Stromal cell of bone marrow (primary cell): ENCODE measurements at regions not wholly inside any gene's neighbourhood (a gene's known extent, or its start where the extent isn't known, plus 50 kb on each side); places are given as distances from the start of the nearest gene placed in this dataset.

Source experiments
- DNase-seq: peaks from one replicate; pipeline ENCODE4 v3.0.0-alpha.2; 2012; ENCODE audit warnings: low read depth

DNA sequence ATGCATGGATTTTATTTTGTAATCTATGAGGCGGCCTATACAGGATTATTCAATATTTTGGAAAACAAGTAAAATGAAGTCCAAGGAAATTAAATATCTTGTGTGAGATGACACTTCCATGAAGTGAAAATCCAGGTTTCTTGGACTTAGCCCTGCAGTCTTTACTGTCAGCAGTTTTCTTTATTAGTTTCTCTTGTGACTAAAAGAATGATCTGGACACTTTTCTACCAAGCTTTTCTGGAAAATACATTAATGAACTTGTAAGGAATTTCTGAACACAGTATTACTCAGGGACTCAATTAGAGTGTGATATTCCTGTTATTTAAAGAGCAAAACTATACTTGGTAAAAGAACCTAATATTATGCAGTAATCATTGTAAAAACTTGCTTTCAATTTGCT lies 610.4 kb upstream of the SLC8A1 start:
- no peak for DNase-seq

DNA sequence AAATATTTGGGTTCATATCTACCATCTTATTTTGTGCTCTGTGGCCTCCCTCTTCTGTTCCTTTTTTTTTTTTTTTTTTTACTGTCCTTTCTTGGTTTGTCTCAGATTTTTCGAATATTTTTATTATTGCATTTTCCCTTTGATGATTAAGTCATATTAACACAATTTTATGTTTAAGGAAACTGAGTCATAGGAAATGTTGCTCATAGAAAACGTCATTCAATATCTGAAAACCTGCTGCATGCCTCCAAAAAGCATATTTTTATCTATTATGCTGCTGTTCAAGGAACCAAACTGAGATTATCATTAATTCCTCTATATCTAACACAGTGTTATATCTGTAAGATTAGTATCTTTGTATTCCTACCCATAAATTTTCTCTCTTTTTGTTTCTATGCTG lies 614.3 kb upstream of the SLC8A1 start:
- no peak for DNase-seq

DNA sequence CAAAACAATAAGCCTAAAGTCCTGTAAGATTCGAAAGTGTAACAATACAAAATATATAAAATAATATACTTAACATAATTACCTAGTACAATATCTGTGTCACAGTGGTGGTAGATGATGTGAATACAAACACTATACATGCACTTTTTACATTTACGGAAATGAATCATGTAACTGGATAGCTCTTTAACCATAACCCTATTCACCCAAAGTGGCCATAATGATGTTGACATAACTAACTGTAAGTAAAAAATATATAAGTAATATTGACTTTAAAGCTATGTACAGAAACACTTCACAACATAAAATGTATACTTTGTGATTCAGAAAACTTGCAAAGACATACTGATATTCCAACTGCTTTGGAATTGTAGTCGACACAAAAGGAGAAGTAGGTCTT lies 616.9 kb upstream of the SLC8A1 start:
- DNase-seq = no peak

DNA sequence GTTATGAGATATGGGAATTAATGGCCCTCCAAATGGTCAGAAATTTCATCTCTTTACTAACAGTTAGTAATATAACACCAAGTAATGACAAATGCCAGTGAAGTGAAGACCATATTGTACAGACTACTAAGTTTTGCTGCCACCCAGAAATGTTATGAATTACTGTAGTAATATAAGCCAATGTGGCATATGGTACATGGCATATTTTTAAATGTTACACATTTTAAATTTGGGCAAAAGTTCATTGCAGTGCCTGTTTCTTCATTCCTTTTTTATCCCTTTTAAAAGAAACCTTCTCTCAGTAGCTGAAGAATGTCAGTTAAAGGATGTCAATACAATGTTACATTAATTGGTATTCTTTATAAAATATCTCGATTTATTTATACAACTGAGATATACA lies 626.5 kb upstream of the SLC8A1 start:
- no peak for DNase-seq

DNA sequence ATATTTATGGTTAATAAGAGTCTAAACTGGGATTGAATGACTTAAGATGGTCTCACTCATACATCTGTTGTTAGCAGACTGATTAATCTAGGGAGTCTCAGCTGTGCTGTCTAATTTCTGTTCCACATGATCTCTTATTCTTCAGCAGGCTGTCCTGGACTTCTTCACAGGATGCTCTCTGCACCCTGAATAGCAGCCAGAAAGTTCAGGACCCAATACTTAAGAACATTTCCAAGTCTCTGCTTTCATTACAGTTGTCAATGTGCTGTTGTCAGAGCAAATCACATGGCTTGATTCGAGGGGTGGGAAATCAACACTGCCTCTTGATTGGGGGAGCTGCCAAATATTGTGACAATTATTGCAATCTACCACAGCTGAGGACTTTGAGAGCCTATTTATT lies 627.1 kb upstream of the SLC8A1 start:
- no peak for DNase-seq

DNA sequence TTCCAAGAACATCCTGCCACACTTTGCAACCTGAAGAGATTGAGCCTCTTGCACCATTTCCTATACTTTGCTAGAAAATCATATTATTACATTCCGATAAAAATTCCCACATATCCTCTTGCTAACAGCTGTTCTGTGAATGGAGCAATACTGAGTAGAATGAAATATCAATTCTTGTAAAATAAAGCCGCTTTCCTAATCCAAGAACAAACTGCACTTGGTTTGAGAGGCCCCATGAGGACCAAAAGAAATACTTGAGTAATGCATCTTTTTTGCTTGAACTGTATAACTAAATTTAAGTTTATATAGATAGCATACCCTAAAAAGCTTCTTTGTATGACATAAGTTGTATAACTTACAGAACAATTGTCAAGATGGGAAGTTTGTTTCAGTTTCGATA lies 632.4 kb upstream of the SLC8A1 start:
- DNase-seq = no peak

DNA sequence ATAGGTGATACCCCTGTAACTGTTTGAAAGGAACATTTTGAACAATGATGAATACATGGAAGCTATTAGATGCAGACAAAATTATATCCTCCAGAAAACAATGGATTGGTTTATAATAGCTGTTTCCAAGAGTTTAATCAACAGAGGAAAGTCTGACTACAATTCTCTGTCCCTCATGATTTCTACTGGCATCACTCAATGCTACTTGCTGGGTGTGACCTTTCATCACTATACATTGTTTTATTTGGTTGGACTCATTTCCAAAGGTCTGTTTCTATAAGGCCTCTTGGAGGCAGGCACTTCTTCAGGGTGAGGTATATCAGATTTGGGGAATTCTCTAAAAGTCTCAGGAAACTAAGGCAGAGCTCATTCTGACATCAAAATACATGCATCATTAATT lies 636.1 kb upstream of the SLC8A1 start:
- no peak for DNase-seq

DNA sequence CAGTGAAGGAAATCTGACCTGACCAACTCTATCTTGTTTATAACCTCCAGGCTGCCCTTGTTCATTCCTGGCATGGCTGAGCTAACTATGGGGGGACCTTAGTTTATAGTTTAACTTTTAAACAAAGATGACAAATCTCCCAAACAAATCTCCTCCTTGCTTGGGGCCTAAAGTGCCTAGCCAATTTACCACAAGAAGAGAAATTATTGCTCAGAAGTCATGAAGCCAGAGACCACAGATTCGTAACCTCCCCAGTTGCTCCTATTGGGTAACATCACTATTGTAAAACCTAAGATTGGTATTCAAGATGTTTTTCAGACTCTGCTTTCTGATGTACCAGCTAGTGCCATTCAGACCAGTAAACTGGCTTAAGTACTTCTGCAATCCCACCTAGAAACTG lies 649.4 kb upstream of the SLC8A1 start:
- DNase-seq = no peak

DNA sequence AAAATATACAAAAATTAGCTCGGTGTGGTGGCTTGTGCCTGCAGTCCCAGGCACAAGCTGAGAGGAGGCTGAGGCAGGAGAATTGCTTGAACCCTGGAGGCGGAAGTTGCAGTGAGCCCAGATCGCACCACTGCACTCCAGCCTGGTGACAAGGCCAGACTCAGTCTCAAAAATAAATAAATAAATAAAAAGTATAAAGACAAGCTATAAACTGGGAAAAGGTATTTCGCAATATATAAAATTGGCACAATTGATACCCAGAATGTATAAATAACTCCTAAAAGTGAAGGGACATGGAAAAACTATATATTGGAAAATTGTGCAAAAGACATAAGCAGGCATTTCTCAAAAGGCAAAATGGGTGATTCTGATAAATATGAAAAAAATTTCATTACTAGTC lies 657.9 kb upstream of the SLC8A1 start:
- DNase-seq = no peak

DNA sequence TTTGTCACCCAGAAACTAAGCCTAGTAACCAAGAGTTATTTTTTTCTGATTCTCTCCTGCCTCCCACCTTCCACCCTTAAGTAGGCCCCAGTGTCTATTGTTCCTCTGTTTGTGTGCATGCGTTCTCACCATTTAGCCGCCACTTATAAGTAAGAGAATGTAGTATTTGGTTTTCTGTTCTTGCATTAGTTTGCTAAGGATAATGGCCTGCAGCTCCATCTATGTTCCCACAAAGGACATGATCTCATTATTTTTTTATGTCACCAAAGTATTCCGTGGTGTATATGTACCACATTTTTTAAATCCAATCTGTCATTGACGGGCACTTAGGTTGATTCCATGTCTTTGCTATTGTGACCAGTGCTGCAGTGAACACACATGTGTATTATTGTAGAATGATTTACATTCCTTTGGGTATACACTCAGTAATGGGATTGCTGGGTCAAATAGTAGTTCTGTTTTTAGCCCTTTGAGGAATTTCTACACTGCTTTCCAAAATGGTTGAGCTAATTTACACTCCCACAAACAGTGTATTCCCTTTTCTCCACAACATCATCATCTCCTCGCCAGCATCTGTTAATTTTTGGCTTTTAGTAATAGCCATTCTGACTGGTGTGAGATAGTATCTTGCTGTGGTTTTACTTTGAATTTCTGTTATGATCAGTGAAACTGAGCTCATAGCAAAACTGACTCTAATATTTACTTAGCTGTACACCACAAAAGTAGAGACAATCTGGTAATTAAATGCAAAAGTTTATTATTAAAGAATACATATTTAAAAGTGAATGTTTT lies 660.1 kb upstream of the SLC8A1 start:
- no peak for DNase-seq

DNA sequence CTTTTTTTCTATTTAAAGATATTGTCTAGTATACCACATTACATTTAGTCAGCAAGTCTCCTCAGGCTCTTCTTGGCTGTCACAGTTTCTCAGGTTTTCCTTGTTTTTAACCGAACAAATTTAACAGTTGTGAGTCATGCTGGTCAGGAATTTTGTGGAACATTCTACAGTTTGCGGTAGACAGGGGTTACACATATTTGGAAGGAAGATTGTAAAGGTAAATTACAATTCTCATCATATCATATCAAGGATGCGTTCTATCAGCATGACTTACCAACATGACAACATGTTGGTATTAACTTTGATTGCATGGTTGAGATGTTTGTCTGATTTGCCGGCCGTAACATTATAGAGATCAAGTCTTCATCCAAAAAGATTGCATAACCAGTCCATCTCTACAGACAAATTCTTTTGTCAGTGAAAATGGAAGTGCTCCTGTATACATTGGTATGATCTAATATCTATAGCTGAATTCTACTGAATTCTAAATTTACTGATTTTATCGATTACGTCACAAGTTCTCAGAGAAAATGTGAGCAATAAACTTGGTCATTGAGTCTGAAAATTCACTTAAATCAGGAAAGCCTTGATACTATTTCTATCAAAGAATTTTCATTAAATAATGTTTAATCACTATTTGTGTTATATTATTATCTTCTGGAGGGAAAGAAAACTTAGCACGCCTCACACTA lies 664.4 kb upstream of the SLC8A1 start:
- DNase-seq = no peak

DNA sequence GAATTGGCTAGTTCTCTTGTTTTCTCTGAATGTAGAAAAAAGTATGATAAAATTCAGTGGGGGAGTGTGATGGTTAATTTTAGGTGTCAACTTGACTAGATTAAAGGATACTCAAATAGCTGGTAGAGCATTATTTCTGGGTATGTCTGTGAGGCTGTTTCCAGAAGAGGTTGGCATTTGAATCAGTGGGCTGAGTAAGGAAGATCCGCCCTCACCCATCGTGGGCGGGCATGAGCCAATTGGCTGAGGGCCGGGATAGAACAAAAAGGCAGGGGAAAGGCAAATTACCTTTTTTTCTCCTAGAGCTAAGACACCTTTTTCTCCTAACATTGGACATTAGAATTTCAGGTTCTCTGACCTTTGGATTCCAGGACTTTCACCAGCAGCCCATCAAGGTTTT lies 667.6 kb upstream of the SLC8A1 start:
- DNase-seq = no peak

DNA sequence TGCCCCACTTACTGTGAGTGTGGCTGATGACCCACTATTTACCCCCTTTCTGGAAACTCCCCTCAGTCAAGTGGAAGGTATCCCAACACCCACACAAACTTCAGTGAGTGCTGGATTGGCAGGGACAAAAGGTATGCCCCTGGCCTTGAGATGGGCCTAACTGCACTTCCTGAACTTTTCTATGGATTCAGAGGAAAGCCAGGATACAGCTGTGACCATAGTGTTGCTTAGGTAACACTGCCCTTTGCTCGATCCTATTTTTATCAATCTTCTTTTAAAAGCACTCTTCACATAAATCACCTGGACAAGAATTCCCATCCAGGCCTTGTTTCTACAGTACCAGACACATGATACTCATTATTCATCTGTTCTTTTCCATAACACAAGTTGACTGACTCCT lies 671.5 kb upstream of the SLC8A1 start:
- no peak for DNase-seq

DNA sequence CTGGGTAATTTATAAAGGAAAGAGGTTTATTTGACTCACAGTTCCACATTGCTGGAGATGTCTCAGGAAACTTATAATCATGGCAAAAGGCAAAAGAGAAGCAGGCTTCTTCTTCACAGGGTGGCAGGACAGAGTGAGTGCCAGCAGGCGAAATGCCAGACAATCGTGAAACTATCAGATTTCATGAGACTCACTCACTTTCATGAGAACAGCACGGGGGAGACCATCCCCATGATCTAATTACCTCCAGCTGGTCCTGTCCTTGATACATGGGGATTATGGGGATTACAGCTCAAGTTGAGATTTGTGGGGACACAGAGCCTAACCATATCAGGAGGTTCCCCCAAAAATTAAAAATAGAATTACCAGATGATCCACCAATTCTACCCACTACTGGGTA lies 675.5 kb upstream of the SLC8A1 start:
- no peak for DNase-seq

DNA sequence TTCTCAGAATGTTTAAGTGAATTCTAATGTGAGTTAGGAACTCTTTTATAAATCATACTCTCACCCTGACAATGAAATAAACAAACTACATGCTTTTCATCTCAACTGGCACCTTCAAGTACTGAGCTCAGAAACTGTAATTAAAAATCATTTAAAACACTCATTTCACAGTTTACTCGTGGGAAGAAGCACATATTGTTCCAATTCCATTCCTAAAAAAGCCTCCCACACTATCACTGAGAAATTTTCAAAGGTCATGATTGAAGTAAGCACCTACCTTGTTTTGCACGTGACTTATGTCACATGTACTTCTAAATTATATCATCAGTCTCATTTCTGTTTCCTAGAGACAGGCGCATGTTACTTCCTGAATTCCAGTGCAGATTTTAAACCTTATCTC lies 678.1 kb upstream of the SLC8A1 start:
- DNase-seq = no peak

DNA sequence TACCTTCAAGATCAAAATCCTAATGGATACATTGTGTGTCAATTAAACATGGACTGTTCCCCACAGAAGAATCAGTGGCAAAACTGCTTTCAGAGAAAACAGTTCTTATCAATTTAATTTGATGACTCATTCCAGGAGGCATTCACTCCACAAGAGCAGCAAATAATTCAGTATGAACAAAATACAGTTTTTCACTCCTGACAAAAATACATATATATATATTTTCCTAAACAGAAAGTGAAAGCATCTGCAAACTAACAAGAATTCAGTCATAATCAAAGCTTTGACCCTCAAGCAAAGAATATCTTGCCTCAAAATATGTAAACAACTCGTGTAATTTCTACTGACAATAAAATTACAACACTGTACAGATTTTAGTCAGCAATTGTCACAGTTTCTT lies 685.1 kb upstream of the SLC8A1 start:
- peak; percentile 2 for DNase-seq

DNA sequence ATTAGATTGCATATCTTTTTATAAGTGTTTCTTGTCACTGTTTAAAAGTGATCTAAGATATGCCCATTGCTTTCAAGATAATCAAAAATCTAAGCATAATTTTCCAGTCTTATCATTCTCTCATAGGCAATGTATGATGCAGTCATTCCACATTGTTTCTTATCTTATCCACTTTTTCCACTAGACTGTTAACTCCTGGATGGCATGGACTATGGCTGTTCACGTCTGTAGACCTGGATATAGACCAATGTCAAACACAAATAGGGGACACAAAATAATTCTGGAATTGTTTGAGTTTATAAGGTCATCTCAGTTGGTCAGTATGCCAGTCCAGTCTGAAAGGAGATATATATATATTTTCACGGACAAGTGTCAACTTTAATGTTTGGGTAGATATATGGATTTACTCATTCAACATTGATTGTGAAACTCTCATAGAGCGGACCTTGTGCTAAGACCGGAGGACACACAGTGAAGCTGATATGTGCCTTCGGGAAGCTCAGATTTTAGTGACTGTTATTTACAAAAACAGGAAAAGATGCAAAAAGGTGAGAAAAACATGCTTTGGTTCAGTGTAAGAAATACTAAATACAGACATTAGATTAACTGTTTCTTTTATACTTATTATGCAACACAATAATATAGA lies 689.4 kb upstream of the SLC8A1 start:
- no peak for DNase-seq

DNA sequence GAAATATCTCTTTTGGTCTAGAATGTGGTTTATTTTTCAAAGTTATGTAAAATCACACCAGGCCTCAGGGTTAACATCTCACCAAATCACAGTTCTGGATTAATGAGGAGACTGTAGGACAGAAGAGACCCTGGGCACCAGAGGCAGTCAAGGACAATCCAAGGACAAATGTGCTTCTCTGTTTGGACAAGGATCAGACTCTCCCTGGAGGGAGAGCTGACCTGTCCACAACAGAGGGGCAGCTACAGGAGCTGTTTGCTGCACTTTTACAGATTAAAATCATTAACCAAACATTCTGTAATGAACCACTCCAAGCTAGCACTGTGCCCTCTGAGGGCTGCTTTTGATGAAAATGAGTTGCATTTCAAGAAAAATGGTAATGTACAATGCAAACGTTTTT lies 690.6 kb upstream of the SLC8A1 start:
- DNase-seq = no peak

DNA sequence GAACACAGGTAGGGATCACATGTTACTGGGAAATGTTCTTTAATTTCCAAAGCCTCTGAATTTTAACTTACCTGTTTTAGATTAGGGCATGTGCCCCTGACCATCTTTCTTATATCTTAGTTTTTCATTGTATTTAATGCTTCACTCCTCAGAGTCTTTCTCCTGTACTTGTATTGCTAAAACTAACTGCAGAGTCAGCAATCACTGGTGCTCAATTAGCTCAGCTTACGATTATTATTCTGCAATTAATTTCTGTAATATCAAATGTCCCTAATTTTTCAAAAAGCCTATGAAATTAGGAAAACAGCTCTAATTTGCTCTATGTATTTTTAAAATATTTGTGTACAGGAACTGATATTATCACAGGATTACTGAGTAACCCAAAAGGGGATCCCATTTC lies 693.2 kb upstream of the SLC8A1 start:
- no peak for DNase-seq

DNA sequence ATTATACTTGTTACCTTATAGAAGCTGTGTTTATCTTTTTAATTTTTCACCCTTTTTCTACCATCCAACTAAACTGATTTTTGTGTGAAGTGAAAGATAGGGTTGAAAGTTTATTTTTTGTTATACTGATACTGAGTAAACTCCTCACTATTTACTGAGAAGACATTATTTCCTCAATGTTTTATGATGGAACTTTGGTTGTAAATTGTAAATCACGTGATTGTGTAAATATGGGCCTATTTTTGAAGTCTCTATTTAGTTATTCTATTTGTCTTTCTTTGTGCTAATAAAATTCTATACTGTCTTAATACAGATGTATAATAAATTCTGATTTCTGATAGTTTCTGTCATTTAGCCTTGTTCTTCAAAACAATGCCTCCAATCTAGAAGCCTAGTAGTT lies 697.2 kb upstream of the SLC8A1 start:
- DNase-seq = no peak

DNA sequence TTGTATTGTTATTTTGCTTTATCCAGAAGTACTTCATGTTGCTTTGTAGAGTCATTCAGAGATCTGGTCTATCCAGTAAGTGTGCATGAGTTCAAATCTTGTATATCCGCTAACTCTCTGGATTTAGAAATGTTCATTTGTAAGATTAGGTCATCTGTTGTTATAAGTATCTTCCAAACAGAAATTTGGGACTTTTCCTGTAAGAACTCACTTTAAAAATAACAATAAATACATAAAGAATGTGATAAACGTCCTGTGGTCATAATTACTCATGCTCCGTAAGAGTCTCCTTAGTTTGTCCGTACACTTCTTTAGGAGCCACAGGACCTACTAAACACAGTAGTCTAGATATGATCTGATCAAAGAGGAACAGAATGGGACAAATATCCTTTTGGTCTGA lies 699.9 kb upstream of the SLC8A1 start:
- DNase-seq = no peak

DNA sequence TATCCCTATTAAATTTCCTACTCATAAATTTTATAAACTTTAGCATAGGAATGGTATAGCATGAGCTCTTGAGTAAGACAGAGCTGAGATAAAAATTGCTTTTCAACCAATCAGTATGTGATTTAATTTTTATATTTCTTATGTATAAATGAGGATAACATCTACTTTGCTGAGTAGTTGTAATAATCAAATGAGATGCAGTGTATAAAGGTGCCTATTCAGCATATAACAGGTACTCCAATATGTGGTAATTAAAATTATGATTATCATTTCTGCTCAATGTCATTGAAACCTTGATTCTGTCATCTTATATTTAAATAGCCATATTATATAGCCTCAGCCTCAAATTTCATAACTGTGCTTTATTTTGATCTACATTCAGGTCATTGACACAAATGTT lies 700.4 kb upstream of the SLC8A1 start:
- no peak for DNase-seq

DNA sequence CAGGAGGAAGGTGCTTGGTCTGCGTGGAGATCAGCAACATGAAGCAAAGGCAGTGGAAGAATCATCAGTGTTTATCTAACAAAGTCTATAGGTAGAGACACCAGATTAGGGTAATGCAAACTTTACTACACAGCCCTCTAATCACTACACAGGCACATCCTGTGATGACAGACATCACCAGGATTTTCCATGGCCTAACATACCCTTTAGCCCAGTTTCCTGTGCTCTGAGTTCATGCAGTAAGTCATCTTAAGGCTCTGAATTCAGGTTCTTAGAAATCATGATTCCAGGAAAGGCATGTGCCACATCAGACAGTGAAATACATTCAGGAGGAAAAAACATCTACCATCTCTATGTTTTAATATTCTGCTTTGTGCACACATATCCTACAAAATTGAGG lies 708.5 kb upstream of the SLC8A1 start:
- no peak for DNase-seq

DNA sequence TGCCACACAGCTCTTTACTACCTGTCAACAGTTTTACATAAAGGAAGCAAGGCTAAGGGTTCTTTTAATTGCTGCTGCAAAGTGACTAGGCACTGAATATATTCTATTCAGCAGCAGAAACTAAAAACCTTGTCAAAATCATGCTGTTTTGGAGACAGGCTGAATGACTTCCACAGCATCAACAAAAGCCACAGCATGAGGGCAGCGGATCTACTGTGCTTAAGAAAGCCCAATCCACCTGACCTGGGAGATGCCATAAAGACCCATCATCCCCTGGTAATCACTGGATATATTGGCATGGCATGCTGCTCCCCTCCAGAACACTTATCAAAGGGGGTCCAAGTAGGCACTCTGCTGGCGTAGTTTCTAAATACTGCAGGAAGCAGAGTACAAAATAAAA lies 715.1 kb upstream of the SLC8A1 start:
- no peak for DNase-seq
